A549 (cell line): ENCODE measurements at regions not wholly inside any gene's neighbourhood (a gene's known extent, or its start where the extent isn't known, plus 50 kb on each side); places are given as distances from the start of the nearest gene placed in this dataset.

ENCODE experiments used
- ATAC-seq, 2 experiments: fragments of 200-7000 bp in 1 of 2; fragments of >200 bp in 1 of 2; cut with Nextera tagmentation in 1 of 2; cut with Tn5 transposase in 1 of 2; 3 replicates each; pipeline versions ENCODE4 v1.8.0 to v1.9.1; 2018 to 2020; ENCODE audit warnings: mild to moderate bottlenecking in 1 of 2, moderate library complexity in 1 of 2
- CTCF ChIA-PET: fragments of 300-600 bp; sonication (Branson Sonifier 250); formaldehyde crosslinking; extraction: SDS; loops from one replicate; lab custom pipeline; 2021; ENCODE audit warnings: antibody characterized with exemption, inconsistent platforms; lab: Yijun Ruan, JAX
- POLR2A ChIA-PET: fragments of 350-600 bp; formaldehyde crosslinking; extraction: SDS; loops from one replicate; lab custom pipeline; 2021; ENCODE audit warnings: antibody characterized with exemption, inconsistent platforms; lab: Yijun Ruan, JAX
- DNase-seq, 2 experiments: peaks; one replicate each; pipeline versions ENCODE4 v3.0.0 to v3.0.0-alpha.2; 2011 to 2016; ENCODE audit warnings: low read depth in 1 of 2, low spot score in 1 of 2
- FAIRE-seq: peaks from 2 replicates; lab custom pipeline; 2011; peaks lifted over from hg19 to GRCh38; lab: Jason Lieb, UNC
- H3K27ac ChIP-seq, 2 experiments: fragments of >200 bp; sonication (Bioruptor Twin); formaldehyde crosslinking; 3 replicates each; pipeline ENCODE4 v1.5.1; 2016 to 2017
- H3K4me1 ChIP-seq: fragments of >200 bp; sonication (Bioruptor Twin); formaldehyde crosslinking; 3 replicates; pipeline ENCODE4 v1.6.1; 2016
- H3K4me2 ChIP-seq: fragments of >200 bp; sonication (Bioruptor Twin); formaldehyde crosslinking; 3 replicates; pipeline ENCODE4 v1.6.1; 2016
- H3K4me3 ChIP-seq: fragments of >200 bp; sonication (Bioruptor Twin); formaldehyde crosslinking; 3 replicates; pipeline ENCODE4 v1.5.1; 2016
- H3K9me3 ChIP-seq: fragments of >200 bp; sonication (Bioruptor Twin); formaldehyde crosslinking; 3 replicates; pipeline ENCODE4 v1.6.1; 2016
- ATOH8 ChIP-seq: fragments of 250-450 bp; sonication (Bioruptor Pico); IDR thresholded peaks from 2 replicates; pipeline ENCODE4 v1.5.0; 2020; ENCODE audit warnings: low read depth, mild to moderate bottlenecking, moderate library complexity
- BCL3 ChIP-seq: fragments of >200 bp; sonication (Bioruptor Twin); formaldehyde crosslinking; IDR thresholded peaks from 3 replicates; pipeline ENCODE4 v1.6.1; 2016
- CBX2 ChIP-seq: fragments of 200-600 bp; sonication (generic); IDR thresholded peaks from 2 replicates; pipeline ENCODE4 v1.6.1; 2016; ENCODE audit warnings: low read depth, mild to moderate bottlenecking, borderline replicate concordance
- CEBPB ChIP-seq, 2 experiments: fragments of >200 bp in 1 of 2; sonication (Bioruptor Twin) in 1 of 2; formaldehyde crosslinking in 1 of 2; IDR thresholded peaks; 2 replicates each; pipeline ENCODE4 v1.6.1; 2012 to 2016
- CTCF ChIP-seq: fragments of >200 bp; sonication (Bioruptor Twin); formaldehyde crosslinking; IDR thresholded peaks from 3 replicates; pipeline ENCODE4 v1.5.1; 2016
- EHMT2 ChIP-seq: fragments of 200-600 bp; sonication (generic); IDR thresholded peaks from 2 replicates; pipeline ENCODE4 v1.6.1; 2016; ENCODE audit warnings: antibody characterized with exemption, low read depth, mild to moderate bottlenecking, moderate library complexity
- ESRRA ChIP-seq: fragments of 150-350 bp; IDR thresholded peaks from 2 replicates; pipeline ENCODE4 v1.6.1; 2014; ENCODE audit warnings: mild to moderate bottlenecking, low read length, borderline replicate concordance
- FOSL2 ChIP-seq, 2 experiments: fragments of 450-650 bp in 1 of 2; fragments of >200 bp in 1 of 2; sonication (Bioruptor Twin) in 1 of 2; formaldehyde crosslinking; IDR thresholded peaks; 2 replicates each; pipeline versions ENCODE4 v1.5.0 to v1.6.1; 2016 to 2020; ENCODE audit warnings: mild to moderate bottlenecking in 1 of 2, moderate library complexity in 1 of 2
- GATA3 ChIP-seq: IDR thresholded peaks from 2 replicates; pipeline ENCODE4 v1.6.1; 2012; ENCODE audit warnings: borderline replicate concordance
- HDAC2 ChIP-seq: fragments of 200-600 bp; sonication (generic); IDR thresholded peaks from 2 replicates; pipeline ENCODE4 v1.6.1; 2016
- HES2 ChIP-seq: fragments of >200 bp; sonication (Bioruptor Twin); formaldehyde crosslinking; IDR thresholded peaks from 2 replicates; pipeline ENCODE4 v1.6.1; 2016
- HMGXB4 ChIP-seq: fragments of 250-450 bp; sonication (Bioruptor Pico); IDR thresholded peaks from 2 replicates; pipeline ENCODE4 v1.5.0; 2021; ENCODE audit warnings: mild to moderate bottlenecking, moderate library complexity, borderline replicate concordance
- HOXA7 ChIP-seq: fragments of 250-450 bp; sonication (Bioruptor Pico); IDR thresholded peaks from 2 replicates; pipeline ENCODE4 v1.5.0; 2020; ENCODE audit warnings: mild to moderate bottlenecking, moderate library complexity
- HOXB13 ChIP-seq: fragments of 250-450 bp; sonication (Bioruptor Pico); IDR thresholded peaks from 2 replicates; pipeline ENCODE4 v1.5.0; 2020; ENCODE audit warnings: low read depth, mild to moderate bottlenecking, moderate library complexity
- JUN ChIP-seq, 2 experiments: fragments of >200 bp; sonication (Bioruptor Twin); formaldehyde crosslinking; IDR thresholded peaks; 2 replicates in 1 of 2; 3 replicates in 1 of 2; pipeline ENCODE4 v1.6.1; 2016 to 2017
- KDM5A ChIP-seq: fragments of 200-600 bp; sonication (generic); IDR thresholded peaks from 2 replicates; pipeline ENCODE4 v1.6.1; 2016; ENCODE audit warnings: antibody characterized with exemption, mild to moderate bottlenecking
- MAFK ChIP-seq: fragments of 450-650 bp; IDR thresholded peaks from 2 replicates; pipeline ENCODE4 v1.6.1; 2014; ENCODE audit not compliant: partially characterized antibody
- MAZ ChIP-seq: fragments of 150-350 bp; IDR thresholded peaks from 2 replicates; pipeline ENCODE4 v1.6.1; 2014; ENCODE audit warnings: antibody characterized with exemption, low read depth, low read length, borderline replicate concordance
- MYC ChIP-seq: IDR thresholded peaks from 2 replicates; pipeline ENCODE4 v1.6.1; 2012; ENCODE audit warnings: mild to moderate bottlenecking, inconsistent platforms, low read length, improper control_type of control experiment, borderline replicate concordance
- NR3C1 ChIP-seq: fragments of >200 bp; sonication (Bioruptor Twin); formaldehyde crosslinking; IDR thresholded peaks from 3 replicates; pipeline ENCODE4 v1.6.1; 2017
- PBX3 ChIP-seq: IDR thresholded peaks from 2 replicates; pipeline ENCODE4 v1.6.1; 2012
- POLR2A ChIP-seq: IDR thresholded peaks from 2 replicates; pipeline ENCODE4 v1.6.1; 2012; ENCODE audit warnings: mild to moderate bottlenecking, low read length
- POLR2AphosphoS2 ChIP-seq: conservative IDR thresholded peaks from 2 replicates; pipeline ENCODE4 v1.6.1; 2012; ENCODE audit warnings: low read length, improper control_type of control experiment, inconsistent platforms
- RCOR1 ChIP-seq: fragments of 150-350 bp; IDR thresholded peaks from 2 replicates; pipeline ENCODE4 v1.6.1; 2014; ENCODE audit warnings: antibody characterized with exemption, low read length, low read depth
- RFX5 ChIP-seq: fragments of 450-650 bp; IDR thresholded peaks from 2 replicates; pipeline ENCODE4 v1.7.1; 2014; ENCODE audit warnings: antibody characterized with exemption, mild to moderate bottlenecking, moderate library complexity
- SMC3 ChIP-seq: fragments of >200 bp; sonication (Bioruptor Twin); formaldehyde crosslinking; IDR thresholded peaks from 3 replicates; pipeline ENCODE4 v1.6.1; 2018; ENCODE audit warnings: inconsistent platforms
- TFCP2L1 ChIP-seq: fragments of 250-450 bp; sonication (Bioruptor Pico); IDR thresholded peaks from 2 replicates; pipeline ENCODE4 v1.5.0; 2021; ENCODE audit warnings: mild to moderate bottlenecking
- ZC3H11A ChIP-seq: fragments of 450-650 bp; IDR thresholded peaks from 2 replicates; pipeline ENCODE4 v1.6.1; 2014; ENCODE audit warnings: antibody characterized with exemption, mild to moderate bottlenecking
- ZFP36 ChIP-seq: fragments of 450-650 bp; IDR thresholded peaks from 2 replicates; pipeline ENCODE4 v1.6.1; 2014; ENCODE audit warnings: borderline replicate concordance; ENCODE audit not compliant: partially characterized antibody
- ZNF302 ChIP-seq: fragments of 250-450 bp; sonication (Bioruptor Pico); IDR thresholded peaks from 2 replicates; pipeline ENCODE4 v1.9.0; 2021; ENCODE audit warnings: inconsistent platforms, mild to moderate bottlenecking, moderate library complexity
- ZSCAN20 ChIP-seq: fragments of 250-450 bp; sonication (Bioruptor Pico); IDR thresholded peaks from 2 replicates; pipeline ENCODE4 v1.8.0; 2022; ENCODE audit warnings: mild to moderate bottlenecking, moderate library complexity
- WGBS: methylation state at CpG from one replicate; pipeline ENCODE4 v1.1.6; 2017; ENCODE audit errors: missing lambda C conversion rate; 5-methylcytosine and 5-hydroxymethylcytosine counted together

GRCh38 chr16:47826070-47826469 lies 329.7 kb downstream of the ABCC12 start:
- peaks cover 17% of the 10 kb centered on the region for H3K9me3 ChIP-seq
- H3K4me2 ChIP-seq: no peak overlapping the region
- WGBS: 24% methylated on average over 4 of the region's 4 CpGs
- no peaks in the 10 kb centered on the region for H3K4me1 ChIP-seq
- POLR2A ChIA-PET: no interaction called here
- FAIRE-seq (no peak), DNase-seq (no peak), ATAC-seq (no peak)
- CTCF ChIA-PET: no interaction called here
- H3K4me3 ChIP-seq: no peak overlapping the region
- TF ChIP-seq SMC3: no peak
- TF ChIP-seq HOXA7: no peak
- no peak for TF ChIP-seq ZSCAN20 (CRISPR knock-in tag)
- no peak for TF ChIP-seq CBX2
- no peak for TF ChIP-seq CEBPB (IDR thresholded peaks at IDR 0.05)
- no peak for TF ChIP-seq POLR2AphosphoS2
- no peak for TF ChIP-seq NR3C1
- no peak for TF ChIP-seq MYC
- TF ChIP-seq GATA3: no peak
- TF ChIP-seq ESRRA: no peak
- no peak for TF ChIP-seq HOXB13 (CRISPR knock-in tag)
- no peak for TF ChIP-seq POLR2A
- no peak for TF ChIP-seq PBX3
- no peak for TF ChIP-seq FOSL2 (IDR thresholded peaks at IDR 0.05)
- no peak for TF ChIP-seq FOSL2 (CRISPR knock-in tag; IDR thresholded peaks at IDR 0.05)
- no peak for TF ChIP-seq MAFK
- no peak for TF ChIP-seq ZNF302 (CRISPR knock-in tag)
- TF ChIP-seq ZC3H11A: no peak
- no peak for TF ChIP-seq TFCP2L1 (CRISPR knock-in tag)
- TF ChIP-seq HDAC2: no peak
- TF ChIP-seq RCOR1: no peak
- H3K27ac ChIP-seq: no peak overlapping the region

- Histone ChIP-seq H3K4me3 (no peak overlapping the region), H3K4me2 (no peak overlapping the region), H3K9me3 (no peaks in the 10 kb centered on the region; the same call in 2 of the 3 replicates), H3K4me1 (no peaks in the 10 kb centered on the region), H3K27ac (no peak overlapping the region)
- TF ChIP-seq ZFP36 (no peak), ATOH8 (no peak), HOXA7 (no peak), ESRRA (no peak), HMGXB4 (CRISPR knock-in tag) (no peak), HES2 (no peak), JUN (IDR thresholded peaks at IDR 0.05) (no peak), RFX5 (no peak), EHMT2 (no peak), MAZ (no peak), CTCF (no peak), BCL3 (no peak), CEBPB (IDR thresholded peaks at IDR 0.05) (no peak), POLR2A (no peak), KDM5A (no peak), MYC (no peak)
- no peak for ATAC-seq
- FAIRE-seq: no peak
- DNase-seq: no peak
- POLR2A ChIA-PET: no interaction called here
- CTCF ChIA-PET: no interaction called here
- WGBS: 92% methylated on average over 4 of the region's 4 CpGs
These were observed 338.7 kb downstream of the ABCC12 start for GRCh38 chr16:47817048-47817447.
